ENCODE measurements at regions not wholly inside any gene's neighbourhood (a gene's known extent, or its start where the extent isn't known, plus 50 kb on each side); places are given as distances from the start of the nearest gene placed in this dataset.

GRCh38 chrX:34560180-34560579 lies 96.9 kb downstream of the TMEM47 start:
- DNase-seq (ENCODE audit: extremely low spot score, unreplicated experiment), result no peak
- TF ChIP-seq, protein P1, sequence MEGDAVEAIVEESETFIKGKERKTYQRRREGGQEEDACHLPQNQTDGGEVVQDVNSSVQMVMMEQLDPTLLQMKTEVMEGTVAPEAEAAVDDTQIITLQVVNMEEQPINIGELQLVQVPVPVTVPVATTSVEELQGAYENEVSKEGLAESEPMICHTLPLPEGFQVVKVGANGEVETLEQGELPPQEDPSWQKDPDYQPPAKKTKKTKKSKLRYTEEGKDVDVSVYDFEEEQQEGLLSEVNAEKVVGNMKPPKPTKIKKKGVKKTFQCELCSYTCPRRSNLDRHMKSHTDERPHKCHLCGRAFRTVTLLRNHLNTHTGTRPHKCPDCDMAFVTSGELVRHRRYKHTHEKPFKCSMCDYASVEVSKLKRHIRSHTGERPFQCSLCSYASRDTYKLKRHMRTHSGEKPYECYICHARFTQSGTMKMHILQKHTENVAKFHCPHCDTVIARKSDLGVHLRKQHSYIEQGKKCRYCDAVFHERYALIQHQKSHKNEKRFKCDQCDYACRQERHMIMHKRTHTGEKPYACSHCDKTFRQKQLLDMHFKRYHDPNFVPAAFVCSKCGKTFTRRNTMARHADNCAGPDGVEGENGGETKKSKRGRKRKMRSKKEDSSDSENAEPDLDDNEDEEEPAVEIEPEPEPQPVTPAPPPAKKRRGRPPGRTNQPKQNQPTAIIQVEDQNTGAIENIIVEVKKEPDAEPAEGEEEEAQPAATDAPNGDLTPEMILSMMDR (IDR thresholded peaks at IDR 0.05), result no peak
- H3K36me3 Mint-ChIP-seq (ENCODE audit: unreplicated experiment), result no peaks in the 10 kb centered on the region
- no peak overlapping the region for H3K4me3 Mint-ChIP-seq (ENCODE audit: unreplicated experiment)
- H3K4me1 Mint-ChIP-seq (ENCODE audit: unreplicated experiment), result no peaks in the 10 kb centered on the region
- H3K27ac Mint-ChIP-seq (ENCODE audit: unreplicated experiment), result no peak overlapping the region
- no peaks in the 10 kb centered on the region for H3K27me3 Mint-ChIP-seq (ENCODE audit: unreplicated experiment)
- peaks cover 8% of the 10 kb centered on the region for H3K9me3 Mint-ChIP-seq (ENCODE audit: unreplicated experiment)

- Mint-ChIP-seq H3K27me3 (ENCODE audit: unreplicated experiment) (no peaks in the 10 kb centered on the region), H3K36me3 (ENCODE audit: unreplicated experiment) (no peaks in the 10 kb centered on the region), H3K27ac (ENCODE audit: unreplicated experiment) (no peak overlapping the region), H3K4me3 (ENCODE audit: unreplicated experiment) (no peak overlapping the region), H3K9me3 (ENCODE audit: unreplicated experiment) (peaks cover 8% of the 10 kb centered on the region), H3K4me1 (ENCODE audit: unreplicated experiment) (no peaks in the 10 kb centered on the region)
- TF ChIP-seq, protein P1 (IDR thresholded peaks at IDR 0.05), result no peak
- DNase-seq (ENCODE audit: extremely low spot score, unreplicated experiment), result no peak
Observed at GRCh38 chrX:34559325-34559724, 97.8 kb downstream of the TMEM47 start.

GRCh38 chrX:34557733-34558132 lies 99.4 kb downstream of the TMEM47 start:
- Mint-ChIP-seq H3K9me3 (ENCODE audit: unreplicated experiment) (peaks cover 8% of the 10 kb centered on the region), H3K27me3 (ENCODE audit: unreplicated experiment) (no peaks in the 10 kb centered on the region), H3K27ac (ENCODE audit: unreplicated experiment) (no peak overlapping the region), H3K36me3 (ENCODE audit: unreplicated experiment) (no peaks in the 10 kb centered on the region), H3K4me3 (ENCODE audit: unreplicated experiment) (no peak overlapping the region), H3K4me1 (ENCODE audit: unreplicated experiment) (no peaks in the 10 kb centered on the region)
- TF ChIP-seq, protein P1 (IDR thresholded peaks at IDR 0.05), result no peak
- DNase-seq (ENCODE audit: extremely low spot score, unreplicated experiment), result no peak

DNA sequence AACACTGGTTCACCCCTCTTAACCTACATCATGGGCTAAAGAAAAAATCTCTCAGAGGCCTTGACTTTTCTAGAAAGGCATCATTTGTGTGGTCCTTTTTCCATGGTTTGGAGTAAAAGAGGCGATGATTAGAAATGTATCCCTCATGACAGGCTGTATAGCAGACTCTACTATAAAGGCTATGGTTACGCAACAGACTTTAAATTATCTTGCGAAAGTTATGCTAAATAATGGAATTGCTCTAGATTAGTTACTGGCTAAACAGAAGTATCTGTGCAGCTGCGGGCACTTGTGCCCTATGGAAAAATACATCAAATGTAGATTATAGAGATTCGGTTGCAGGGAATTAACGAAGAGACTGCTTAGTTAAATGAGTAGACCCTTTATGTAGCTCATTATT lies 101.6 kb downstream of the TMEM47 start:
- H3K9me3 Mint-ChIP-seq (ENCODE audit: unreplicated experiment), result peaks cover 8% of the 10 kb centered on the region
- no peaks in the 10 kb centered on the region for H3K36me3 Mint-ChIP-seq (ENCODE audit: unreplicated experiment)
- no peaks in the 10 kb centered on the region for H3K4me1 Mint-ChIP-seq (ENCODE audit: unreplicated experiment)
- H3K27me3 Mint-ChIP-seq (ENCODE audit: unreplicated experiment), result peaks cover 3% of the 10 kb centered on the region
- DNase-seq (ENCODE audit: extremely low spot score, unreplicated experiment), result no peak
- TF ChIP-seq, protein P1 (IDR thresholded peaks at IDR 0.05), result no peak
- no peak overlapping the region for H3K4me3 Mint-ChIP-seq (ENCODE audit: unreplicated experiment)
- H3K27ac Mint-ChIP-seq (ENCODE audit: unreplicated experiment), result no peak overlapping the region

GRCh38 chrX:34546366-34546765 lies 110.7 kb downstream of the TMEM47 start:
- Mint-ChIP-seq H3K27me3 (ENCODE audit: unreplicated experiment) (peaks cover 3% of the 10 kb centered on the region), H3K4me1 (ENCODE audit: unreplicated experiment) (no peaks in the 10 kb centered on the region), H3K4me3 (ENCODE audit: unreplicated experiment) (no peak overlapping the region), H3K36me3 (ENCODE audit: unreplicated experiment) (no peaks in the 10 kb centered on the region), H3K9me3 (ENCODE audit: unreplicated experiment) (no peaks in the 10 kb centered on the region), H3K27ac (ENCODE audit: unreplicated experiment) (no peak overlapping the region)
- TF ChIP-seq, protein P1 (IDR thresholded peaks at IDR 0.05), result no peak
- no peak for DNase-seq (ENCODE audit: extremely low spot score, unreplicated experiment)
